HFF-Myc (cell line): ENCODE measurements at regions not wholly inside any gene's neighbourhood (a gene's known extent, or its start where the extent isn't known, plus 50 kb on each side); places are given as distances from the start of the nearest gene placed in this dataset.

Source experiments
- DNase-seq: peaks from one replicate; pipeline ENCODE4 v3.0.0-alpha.2; 2011; ENCODE audit warnings: low read depth; ENCODE audit errors: extremely low read depth
- H3K4me3 ChIP-seq: replicated peaks from 2 replicates; pipeline ENCODE4 v1.5.1; 2011; ENCODE audit warnings: low read depth, mild to moderate bottlenecking, control low read depth, low read length
- TF ChIP-seq, protein P1 (sequence below): IDR thresholded peaks from 2 replicates; pipeline ENCODE4 v1.5.1; 2012; ENCODE audit warnings: mild to moderate bottlenecking, low read depth, low read length, control low read depth; ENCODE audit errors: missing control alignments

DNA sequence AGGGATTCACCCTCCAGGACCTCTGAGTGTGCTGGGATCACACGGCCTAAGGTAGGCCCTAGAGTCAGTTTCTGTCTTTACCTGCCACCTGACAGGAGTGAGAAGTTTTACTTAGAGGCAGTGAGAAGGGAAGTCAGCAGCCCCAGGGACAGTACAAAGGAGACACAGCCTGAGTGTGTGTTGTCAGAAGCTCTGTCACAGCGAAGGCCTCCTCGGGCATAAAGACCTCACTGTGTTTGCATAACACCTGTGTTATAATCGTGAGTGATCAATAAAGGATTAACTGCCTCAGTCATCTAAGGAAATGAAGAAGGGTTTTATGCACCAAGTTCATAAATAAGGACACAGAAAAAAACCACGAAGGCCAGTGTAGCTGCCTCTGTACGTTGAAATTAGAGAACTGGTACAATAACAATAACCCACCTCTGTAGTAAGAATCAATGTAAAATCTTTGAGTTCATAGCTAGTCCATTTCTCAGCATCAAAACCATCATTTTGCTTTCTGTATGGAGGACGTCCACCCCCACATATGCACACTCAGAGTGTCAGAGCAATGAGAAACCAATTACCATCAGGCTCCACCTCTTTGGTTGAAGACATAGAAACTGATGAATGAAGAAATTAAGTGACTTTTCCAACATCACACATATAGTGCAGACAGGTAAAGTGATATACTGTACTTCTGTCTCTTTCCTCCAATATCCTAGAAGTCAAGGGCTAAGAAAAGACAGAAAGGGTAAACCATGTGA lies 159.3 kb downstream of the DAD1 start:
- H3K4me3 ChIP-seq: no peak overlapping the region
- DNase-seq: no peak
- TF ChIP-seq, protein P1, sequence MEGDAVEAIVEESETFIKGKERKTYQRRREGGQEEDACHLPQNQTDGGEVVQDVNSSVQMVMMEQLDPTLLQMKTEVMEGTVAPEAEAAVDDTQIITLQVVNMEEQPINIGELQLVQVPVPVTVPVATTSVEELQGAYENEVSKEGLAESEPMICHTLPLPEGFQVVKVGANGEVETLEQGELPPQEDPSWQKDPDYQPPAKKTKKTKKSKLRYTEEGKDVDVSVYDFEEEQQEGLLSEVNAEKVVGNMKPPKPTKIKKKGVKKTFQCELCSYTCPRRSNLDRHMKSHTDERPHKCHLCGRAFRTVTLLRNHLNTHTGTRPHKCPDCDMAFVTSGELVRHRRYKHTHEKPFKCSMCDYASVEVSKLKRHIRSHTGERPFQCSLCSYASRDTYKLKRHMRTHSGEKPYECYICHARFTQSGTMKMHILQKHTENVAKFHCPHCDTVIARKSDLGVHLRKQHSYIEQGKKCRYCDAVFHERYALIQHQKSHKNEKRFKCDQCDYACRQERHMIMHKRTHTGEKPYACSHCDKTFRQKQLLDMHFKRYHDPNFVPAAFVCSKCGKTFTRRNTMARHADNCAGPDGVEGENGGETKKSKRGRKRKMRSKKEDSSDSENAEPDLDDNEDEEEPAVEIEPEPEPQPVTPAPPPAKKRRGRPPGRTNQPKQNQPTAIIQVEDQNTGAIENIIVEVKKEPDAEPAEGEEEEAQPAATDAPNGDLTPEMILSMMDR: no peak

DNA sequence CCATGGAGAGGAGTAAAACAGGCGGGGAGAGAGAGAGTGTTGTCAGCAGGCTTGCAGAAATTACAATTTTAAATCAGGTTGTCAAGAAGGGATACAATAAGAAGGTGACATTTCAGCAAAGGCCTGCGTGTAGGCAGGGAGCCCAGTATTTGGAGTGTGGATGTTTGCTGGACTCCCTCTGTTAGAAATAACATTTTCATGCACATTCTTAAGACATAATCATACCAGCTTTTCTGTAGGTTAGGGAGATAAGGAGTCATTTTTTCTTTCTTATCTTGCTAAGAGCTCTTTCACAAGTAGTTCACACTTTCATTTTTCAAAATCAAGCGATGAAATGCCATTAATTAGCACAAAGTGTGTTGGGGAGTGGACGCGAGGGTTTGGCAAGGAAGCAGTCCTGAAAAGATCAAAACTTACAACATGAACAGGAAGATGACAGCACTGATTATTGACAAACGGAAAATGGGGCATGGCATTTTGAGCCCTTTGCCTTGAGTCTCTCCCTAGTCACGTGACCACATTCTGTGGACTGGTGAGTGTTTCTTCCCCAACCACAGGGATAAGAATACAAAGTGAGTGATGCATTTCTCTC lies 160.2 kb downstream of the DAD1 start:
- DNase-seq: no peak
- TF ChIP-seq, protein P1: no peak
- H3K4me3 ChIP-seq: no peak overlapping the region

DNA sequence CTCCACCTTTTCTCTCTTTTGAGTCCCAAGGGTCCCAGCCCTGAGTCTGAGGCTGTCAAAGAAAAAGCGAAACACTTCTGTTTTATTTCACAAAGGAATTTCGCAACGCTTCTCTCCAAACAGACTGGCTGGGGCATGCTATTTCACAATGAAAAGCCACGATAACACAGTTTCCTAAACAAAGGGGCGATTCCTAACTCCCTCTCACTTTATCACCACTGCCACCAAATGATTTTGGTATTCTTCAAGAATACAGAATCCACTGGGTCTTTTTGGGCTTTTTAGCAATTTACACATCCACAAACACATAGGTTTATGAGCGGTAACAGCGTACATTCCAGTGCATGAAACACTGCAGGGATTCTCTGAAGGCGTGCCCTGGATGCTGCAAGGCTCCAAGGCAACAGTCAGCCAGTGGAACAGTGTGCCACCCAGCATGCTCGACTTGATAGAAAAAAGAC lies 161.2 kb downstream of the DAD1 start:
- DNase-seq: no peak
- TF ChIP-seq, protein P1: no peak
- no peak overlapping the region for H3K4me3 ChIP-seq

DNA sequence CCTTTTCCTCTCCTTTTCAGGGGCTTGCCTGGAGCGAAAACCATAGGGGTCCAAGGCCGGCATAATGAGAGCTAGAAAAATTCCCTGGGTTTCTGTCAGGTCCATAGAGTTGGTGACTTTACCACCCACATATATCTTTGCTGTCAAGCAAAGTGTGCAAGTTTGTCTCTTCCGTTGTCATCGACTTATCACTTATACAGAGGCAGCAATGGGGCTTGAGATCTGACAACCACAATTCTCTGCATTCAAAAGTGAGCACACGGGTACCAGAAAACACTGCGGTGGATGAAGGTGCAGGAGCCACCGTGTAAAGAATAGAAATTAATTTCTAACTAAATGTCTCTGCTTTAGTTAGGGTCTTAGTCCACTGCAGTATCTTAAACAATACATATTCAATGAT lies 162.3 kb downstream of the DAD1 start:
- TF ChIP-seq, protein P1: no peak
- no peak for DNase-seq
- no peak overlapping the region for H3K4me3 ChIP-seq

DNA sequence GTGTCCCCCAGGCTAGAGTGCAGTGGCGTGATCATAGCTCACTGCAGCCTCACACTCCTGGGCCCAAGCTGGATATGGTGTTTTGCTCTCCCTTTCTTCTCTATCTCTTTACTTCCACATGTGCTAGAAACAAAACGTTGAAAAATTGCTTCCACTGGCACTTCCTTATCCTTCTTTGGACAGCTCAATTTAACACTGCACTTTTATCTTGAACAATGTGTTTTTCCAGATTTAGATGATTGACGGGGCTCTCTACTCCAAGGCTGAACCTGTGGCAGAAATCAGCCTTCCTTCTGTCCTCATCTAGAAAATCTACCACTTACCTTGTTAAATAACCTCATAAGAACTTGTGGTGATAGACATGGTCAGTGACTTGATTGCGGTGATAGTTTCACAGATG lies 165.1 kb downstream of the DAD1 start:
- H3K4me3 ChIP-seq: no peak overlapping the region
- DNase-seq: no peak
- TF ChIP-seq, protein P1: no peak

DNA sequence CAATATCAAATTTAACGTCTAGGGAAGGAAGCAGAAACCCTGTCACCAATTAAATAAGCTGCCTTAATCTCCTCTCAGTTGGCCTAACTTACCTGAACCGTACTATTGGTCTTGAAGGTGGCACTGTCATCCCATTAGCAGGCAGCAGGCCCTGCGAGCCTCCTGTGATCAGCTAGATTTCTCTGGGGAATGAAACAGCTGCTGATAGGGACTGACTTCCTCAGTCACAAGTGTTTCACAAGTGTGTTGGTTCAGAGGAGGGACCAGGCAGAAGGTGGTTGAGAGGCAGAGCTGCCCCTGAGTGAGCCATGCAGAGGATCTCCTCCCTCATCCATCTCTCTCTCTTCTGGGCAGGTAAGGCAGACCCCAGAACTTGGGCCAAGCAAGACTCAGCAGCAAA lies 166.8 kb downstream of the DAD1 start:
- DNase-seq: no peak
- TF ChIP-seq, protein P1: no peak
- no peak overlapping the region for H3K4me3 ChIP-seq
